ENCODE measurements at regions not wholly inside any gene's neighbourhood (a gene's known extent, or its start where the extent isn't known, plus 50 kb on each side); places are given as distances from the start of the nearest gene placed in this dataset.

DNA sequence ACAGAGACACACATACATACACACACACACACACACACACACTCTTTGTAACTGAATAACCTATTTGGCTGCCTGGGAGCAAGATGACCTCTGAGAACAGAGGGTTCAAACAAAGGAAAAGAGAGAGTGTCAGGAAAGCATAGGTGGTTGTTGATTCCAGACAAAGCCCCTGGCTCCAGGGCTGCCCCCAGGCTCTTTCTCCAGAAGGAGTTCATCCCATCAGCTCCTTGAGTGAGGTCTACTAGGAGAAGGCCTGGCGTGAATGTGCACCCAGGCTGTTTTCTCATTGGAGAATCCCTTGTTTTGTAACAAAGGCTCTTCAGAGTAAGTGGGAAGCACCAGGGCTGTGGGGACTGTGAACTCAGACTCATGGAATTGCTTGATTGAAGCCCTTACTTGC, 151.9 kb downstream of the EMP1 start:
- CTCF ChIA-PET = interaction anchor here (1.3 to 4.1 kb wide), 2 partner anchors 12 to 14 kb away, joined by 3 to 23 read pairs; no protein-coding TSS in a partner anchor
- WGBS (ENCODE audit: low lambda C conversion rate) = 83% methylated on average over 1 of the region's 1 CpG
- POLR2A ChIA-PET = no interaction called here

DNA sequence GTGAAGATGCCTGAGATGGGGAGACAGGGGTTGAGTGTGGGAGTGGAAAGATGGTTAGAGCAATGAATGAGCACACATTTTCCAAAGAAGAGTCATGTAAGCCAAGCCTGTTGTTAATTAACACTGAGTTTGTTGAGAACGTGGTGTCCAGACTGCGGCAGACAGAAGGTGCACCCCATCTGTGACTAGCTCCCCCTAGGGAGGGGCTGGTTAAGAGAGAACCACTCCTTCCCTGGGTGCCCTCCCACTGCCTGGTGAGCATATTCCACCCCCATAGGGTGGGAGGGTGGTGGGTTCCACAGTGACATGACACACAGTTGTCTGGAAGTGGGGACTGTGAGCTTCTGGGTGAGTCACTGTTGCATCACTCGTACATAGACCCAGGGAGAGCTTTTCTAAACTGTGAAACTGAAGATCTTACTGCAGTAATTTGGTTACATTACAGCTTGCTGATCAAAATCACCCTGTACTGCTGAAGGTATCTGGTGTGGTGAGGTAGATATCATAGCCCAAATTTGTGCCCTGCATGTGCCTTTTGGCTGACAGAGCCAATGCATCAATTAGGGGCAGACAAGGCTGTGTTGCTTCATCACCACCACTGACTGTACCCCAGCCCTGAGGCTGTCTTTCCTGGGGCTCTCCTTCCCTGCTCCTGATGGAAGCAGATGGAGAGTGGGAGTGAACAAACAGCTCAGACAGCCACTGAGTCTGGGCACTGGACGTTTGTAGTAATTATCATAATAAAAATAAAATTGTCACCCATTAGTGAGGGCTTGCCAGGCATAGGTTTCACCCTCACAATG, 150.9 kb downstream of the EMP1 start:
- peak overlapping the region in 1 of 2 experiments; percentile 20; a peak in 1 of 4 replicates for H3K27ac ChIP-seq (ENCODE audit: low read depth in 2 of 2, low read length in 1 of 2)
- H3K27me3 ChIP-seq (ENCODE audit: insufficient read depth) = no peaks in the 10 kb centered on the region
- ChIA-PET CTCF (interaction anchor here (4.1 kb wide), 1 partner anchor 15 kb away, joined by 23 read pairs; no protein-coding TSS in a partner anchor), POLR2A (no interaction called here)
- no peak overlapping the region for H3K4me3 ChIP-seq (ENCODE audit: low read depth in 2 of 2, low read length in 1 of 2)
- 6% methylated on average over 4 of the region's 4 CpGs for WGBS (ENCODE audit: low lambda C conversion rate)
- no peaks in the 10 kb centered on the region for H3K9me2 ChIP-seq
- no peak overlapping the region for H3K9ac ChIP-seq
- H3K4me1 ChIP-seq (ENCODE audit: control insufficient read depth in 1 of 2, insufficient read depth in 2 of 2, low read depth in 1 of 2, low read length in 1 of 2) = no peaks in the 10 kb centered on the region
- peak overlapping the region; percentile 45 for H2AFZ ChIP-seq (ENCODE audit: low read depth)
- no peaks in the 10 kb centered on the region for H3K9me3 ChIP-seq
- H3K4me2 ChIP-seq = peak overlapping the region; percentile 66; the same call in 1 of the 2 replicates
- no peaks in the 10 kb centered on the region for H3K79me2 ChIP-seq (ENCODE audit: insufficient read depth)
- TF ChIP-seq TCF12 (IDR thresholded peaks at IDR 0.05) (peak; percentile 40), FOSL2 (IDR thresholded peaks at IDR 0.05; ENCODE audit: borderline replicate concordance, low read depth) (peak; percentile 26; the same call in 1 of the 2 replicates), SMC3 (IDR thresholded peaks at IDR 0.05; ENCODE audit: low read depth, low read length) (no peak)
- H4K20me1 ChIP-seq (ENCODE audit: insufficient read depth) = no peaks in the 10 kb centered on the region
- H3F3A ChIP-seq (replicated peaks; ENCODE audit: insufficient read depth) = no peaks in the 10 kb centered on the region
- no peak for DNase-seq
- no peaks in the 10 kb centered on the region for H3K36me3 ChIP-seq (replicated peaks in 1 of 2; ENCODE audit: control insufficient read depth in 1 of 2, insufficient read depth in 2 of 2, low read length in 1 of 2)

More for the DNA sequence above, 151.9 kb downstream of the EMP1 start:
- Histone ChIP-seq H2AFZ (ENCODE audit: low read depth) (no peak overlapping the region), H3K79me2 (ENCODE audit: insufficient read depth) (no peaks in the 10 kb centered on the region), H3K27me3 (ENCODE audit: insufficient read depth) (no peaks in the 10 kb centered on the region), H3K9me3 (no peaks in the 10 kb centered on the region), H3F3A (replicated peaks; ENCODE audit: insufficient read depth) (no peaks in the 10 kb centered on the region), H4K20me1 (ENCODE audit: insufficient read depth) (no peaks in the 10 kb centered on the region), H3K9ac (no peak overlapping the region), H3K4me3 (ENCODE audit: low read depth in 2 of 2, low read length in 1 of 2) (no peak overlapping the region), H3K27ac (ENCODE audit: low read depth in 2 of 2, low read length in 1 of 2) (no peak overlapping the region), H3K4me1 (ENCODE audit: control insufficient read depth in 1 of 2, insufficient read depth in 2 of 2, low read depth in 1 of 2, low read length in 1 of 2) (no peaks in the 10 kb centered on the region), H3K4me2 (no peak overlapping the region), H3K36me3 (replicated peaks in 1 of 2; ENCODE audit: control insufficient read depth in 1 of 2, insufficient read depth in 2 of 2, low read length in 1 of 2) (no peaks in the 10 kb centered on the region), H3K9me2 (no peaks in the 10 kb centered on the region)
- TF ChIP-seq SMC3 (IDR thresholded peaks at IDR 0.05; ENCODE audit: low read depth, low read length) = no peak
- TF ChIP-seq RAD21 (IDR thresholded peaks at IDR 0.05; ENCODE audit: low read length) = no peak
- TF ChIP-seq GABPA (IDR thresholded peaks at IDR 0.05; ENCODE audit: low read depth) = no peak
- TF ChIP-seq, protein P1, sequence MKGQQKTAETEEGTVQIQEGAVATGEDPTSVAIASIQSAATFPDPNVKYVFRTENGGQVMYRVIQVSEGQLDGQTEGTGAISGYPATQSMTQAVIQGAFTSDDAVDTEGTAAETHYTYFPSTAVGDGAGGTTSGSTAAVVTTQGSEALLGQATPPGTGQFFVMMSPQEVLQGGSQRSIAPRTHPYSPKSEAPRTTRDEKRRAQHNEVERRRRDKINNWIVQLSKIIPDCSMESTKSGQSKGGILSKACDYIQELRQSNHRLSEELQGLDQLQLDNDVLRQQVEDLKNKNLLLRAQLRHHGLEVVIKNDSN (IDR thresholded peaks at IDR 0.05; ENCODE audit: borderline replicate concordance, low read depth) = no peak
- TF ChIP-seq, protein P2, sequence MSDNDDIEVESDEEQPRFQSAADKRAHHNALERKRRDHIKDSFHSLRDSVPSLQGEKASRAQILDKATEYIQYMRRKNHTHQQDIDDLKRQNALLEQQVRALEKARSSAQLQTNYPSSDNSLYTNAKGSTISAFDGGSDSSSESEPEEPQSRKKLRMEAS (IDR thresholded peaks at IDR 0.05; ENCODE audit: low read depth) = no peak
- TF ChIP-seq, protein P3, sequence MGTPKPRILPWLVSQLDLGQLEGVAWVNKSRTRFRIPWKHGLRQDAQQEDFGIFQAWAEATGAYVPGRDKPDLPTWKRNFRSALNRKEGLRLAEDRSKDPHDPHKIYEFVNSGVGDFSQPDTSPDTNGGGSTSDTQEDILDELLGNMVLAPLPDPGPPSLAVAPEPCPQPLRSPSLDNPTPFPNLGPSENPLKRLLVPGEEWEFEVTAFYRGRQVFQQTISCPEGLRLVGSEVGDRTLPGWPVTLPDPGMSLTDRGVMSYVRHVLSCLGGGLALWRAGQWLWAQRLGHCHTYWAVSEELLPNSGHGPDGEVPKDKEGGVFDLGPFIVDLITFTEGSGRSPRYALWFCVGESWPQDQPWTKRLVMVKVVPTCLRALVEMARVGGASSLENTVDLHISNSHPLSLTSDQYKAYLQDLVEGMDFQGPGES (IDR thresholded peaks at IDR 0.05; ENCODE audit: low read depth, low read length) = no peak
- DNase-seq = no peak

Data from SK-N-SH (cell line).